Hepatocyte (in vitro differentiated cells): ENCODE measurements at regions not wholly inside any gene's neighbourhood (a gene's known extent, or its start where the extent isn't known, plus 50 kb on each side); places are given as distances from the start of the nearest gene placed in this dataset.

ENCODE experiments used
- DNase-seq: peaks from one replicate; pipeline ENCODE4 v3.0.0-alpha.2; 2016; ENCODE audit warnings: low spot score
- H2AFZ ChIP-seq: fragments of 200-600 bp; sonication (generic); 2 replicates; pipeline ENCODE4 v1.6.0; 2016; ENCODE audit warnings: antibody characterized with exemption, mild to moderate bottlenecking
- H3K27ac ChIP-seq: fragments of 200-600 bp; sonication (generic); 2 replicates; pipeline ENCODE4 v1.5.1; 2016; ENCODE audit warnings: mild to moderate bottlenecking
- H3K27me3 ChIP-seq: fragments of 200-600 bp; sonication (generic); 2 replicates; pipeline ENCODE4 v1.6.1; 2016
- H3K36me3 ChIP-seq: fragments of 200-600 bp; sonication (generic); replicated peaks from 2 replicates; pipeline ENCODE4 v1.5.1; 2016; ENCODE audit warnings: low read depth; ENCODE audit not compliant: insufficient read depth
- H3K4me1 ChIP-seq: fragments of 200-600 bp; sonication (generic); 2 replicates; pipeline ENCODE4 v1.5.1; 2016; ENCODE audit warnings: mild to moderate bottlenecking, moderate library complexity; ENCODE audit not compliant: insufficient read depth
- H3K4me2 ChIP-seq: fragments of 200-600 bp; sonication (generic); 2 replicates; pipeline ENCODE4 v1.6.0; 2016
- H3K4me3 ChIP-seq: fragments of 200-600 bp; sonication (generic); 2 replicates; pipeline ENCODE4 v1.5.1; 2016; ENCODE audit warnings: mild to moderate bottlenecking
- H3K79me2 ChIP-seq: fragments of 200-600 bp; sonication (generic); 2 replicates; pipeline ENCODE4 v1.6.0; 2017; ENCODE audit warnings: mild to moderate bottlenecking
- H3K9me2 ChIP-seq: fragments of 200-600 bp; sonication (generic); replicated peaks from 2 replicates; pipeline ENCODE4 v1.6.0; 2017; ENCODE audit warnings: mild to moderate bottlenecking; ENCODE audit not compliant: insufficient read depth
- H3K9me3 ChIP-seq: fragments of 200-600 bp; sonication (generic); 2 replicates; pipeline ENCODE4 v1.5.1; 2016; ENCODE audit warnings: low read depth, mild to moderate bottlenecking
- H4K20me1 ChIP-seq: fragments of 200-600 bp; sonication (generic); 2 replicates; pipeline ENCODE4 v1.6.0; 2016; ENCODE audit warnings: mild to moderate bottlenecking; ENCODE audit not compliant: insufficient read depth, poor library complexity, severe bottlenecking
- CTCF ChIP-seq: fragments of 200-600 bp; sonication (generic); IDR thresholded peaks from 2 replicates; pipeline ENCODE4 v1.5.1; 2016; ENCODE audit warnings: antibody characterized with exemption, mild to moderate bottlenecking; ENCODE audit not compliant: poor library complexity
- EZH2 ChIP-seq: fragments of 200-600 bp; sonication (generic); IDR thresholded peaks from 2 replicates; pipeline ENCODE4 v1.6.1; 2016; ENCODE audit warnings: antibody characterized with exemption, mild to moderate bottlenecking, borderline replicate concordance
- EZH2phosphoT487 ChIP-seq: fragments of 200-600 bp; sonication (generic); IDR thresholded peaks from one replicate; pipeline ENCODE4 v1.6.1; 2018; ENCODE audit warnings: antibody characterized with exemption, mild to moderate bottlenecking, low read depth, moderate library complexity; ENCODE audit not compliant: unreplicated experiment, severe bottlenecking
- WGBS: methylation state at CpG from one replicate; pipeline ENCODE4 v1.1.6; 2016; ENCODE audit warnings: low lambda C conversion rate; ENCODE audit errors: missing lambda C conversion rate; 5-methylcytosine and 5-hydroxymethylcytosine counted together

- H3K9me3 ChIP-seq, result no peaks in the 10 kb centered on the region
- no peak overlapping the region for H3K4me3 ChIP-seq
- 76% methylated on average over 4 of the region's 4 CpGs for WGBS
- H2AFZ ChIP-seq, result no peak overlapping the region
- no peak overlapping the region for H3K27ac ChIP-seq
- no peaks in the 10 kb centered on the region for H3K27me3 ChIP-seq
- no peaks in the 10 kb centered on the region for H3K9me2 ChIP-seq
- no peak for TF ChIP-seq CTCF
- TF ChIP-seq EZH2phosphoT487, result no peak
- TF ChIP-seq EZH2, result no peak
- no peaks in the 10 kb centered on the region for H4K20me1 ChIP-seq
- no peaks in the 10 kb centered on the region for H3K4me1 ChIP-seq
- no peaks in the 10 kb centered on the region for H3K36me3 ChIP-seq
- DNase-seq, result no peak
- no peak overlapping the region for H3K4me2 ChIP-seq
- H3K79me2 ChIP-seq, result no peaks in the 10 kb centered on the region
These were observed 115.4 kb upstream of the ROPN1 start for GRCh38 chr3:124107104-124107890.

DNA sequence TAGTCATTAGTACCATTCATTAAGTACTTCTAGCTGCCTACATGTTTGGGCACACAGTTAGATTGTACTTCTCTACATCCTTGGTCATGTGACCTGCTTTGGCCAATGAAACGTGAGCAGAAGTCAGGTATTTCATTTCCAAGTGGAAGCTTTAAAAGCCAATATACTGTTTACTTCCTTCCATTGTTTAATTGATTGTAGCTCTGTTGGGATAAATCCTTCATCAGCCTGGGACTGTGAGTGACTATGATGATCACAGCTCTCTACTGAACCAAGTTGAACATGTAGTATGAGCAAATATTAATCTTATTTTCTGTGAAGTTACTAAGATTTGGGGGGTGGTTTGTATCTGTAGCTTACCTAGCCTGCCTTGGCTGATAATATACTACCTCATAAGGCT, 116.5 kb upstream of the ROPN1 start:
- Histone ChIP-seq H3K4me2 (no peak overlapping the region), H3K27ac (no peak overlapping the region), H3K36me3 (no peaks in the 10 kb centered on the region), H3K79me2 (no peaks in the 10 kb centered on the region), H2AFZ (no peak overlapping the region), H3K27me3 (no peaks in the 10 kb centered on the region), H3K9me2 (no peaks in the 10 kb centered on the region), H3K9me3 (no peaks in the 10 kb centered on the region), H3K4me1 (no peaks in the 10 kb centered on the region), H3K4me3 (no peak overlapping the region), H4K20me1 (no peaks in the 10 kb centered on the region)
- DNase-seq, result no peak
- WGBS, result 93% methylated on average over 1 of the region's 1 CpG
- no peak for TF ChIP-seq EZH2
- no peak for TF ChIP-seq CTCF
- TF ChIP-seq EZH2phosphoT487, result no peak

DNA sequence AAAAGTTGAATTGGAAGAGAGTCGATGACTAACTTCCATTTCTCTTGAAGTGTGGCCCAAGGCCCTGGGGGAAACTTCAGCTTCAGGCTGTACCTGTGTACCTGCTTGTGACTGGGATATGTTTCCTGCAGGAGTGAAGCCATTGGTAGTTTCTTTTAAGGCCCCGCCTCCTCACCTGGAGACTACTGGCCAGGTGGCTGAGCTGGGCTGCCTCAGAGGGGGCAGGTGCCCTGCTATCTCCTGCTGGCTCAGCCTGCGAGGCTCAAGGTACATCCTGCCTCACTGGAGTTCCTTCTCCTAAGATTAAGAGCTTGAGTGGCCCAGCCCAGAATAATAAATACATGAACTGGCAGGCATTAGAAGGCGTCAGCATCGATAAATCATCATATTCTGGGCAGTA, 121.6 kb upstream of the ROPN1 start:
- WGBS, result 100% methylated on average over 5 of the region's 5 CpGs
- no peak for DNase-seq
- no peak overlapping the region for H3K4me2 ChIP-seq
- H3K9me2 ChIP-seq, result no peaks in the 10 kb centered on the region
- H3K79me2 ChIP-seq, result no peaks in the 10 kb centered on the region
- H3K4me3 ChIP-seq, result no peak overlapping the region
- H2AFZ ChIP-seq, result no peak overlapping the region
- no peak overlapping the region for H3K27ac ChIP-seq
- no peaks in the 10 kb centered on the region for H3K9me3 ChIP-seq
- no peaks in the 10 kb centered on the region for H3K36me3 ChIP-seq
- TF ChIP-seq CTCF (no peak), EZH2 (no peak), EZH2phosphoT487 (no peak)
- H3K4me1 ChIP-seq, result no peaks in the 10 kb centered on the region
- no peaks in the 10 kb centered on the region for H3K27me3 ChIP-seq
- no peaks in the 10 kb centered on the region for H4K20me1 ChIP-seq
